NB4 (cell line): ENCODE measurements at regions not wholly inside any gene's neighbourhood (a gene's known extent, or its start where the extent isn't known, plus 50 kb on each side); places are given as distances from the start of the nearest gene placed in this dataset.

ENCODE experiments used
- CTCF ChIP-seq: IDR thresholded peaks from one replicate; pipeline ENCODE4 v1.5.1; 2012; ENCODE audit warnings: low read depth, low read length
- TF ChIP-seq, protein P1 (sequence below): IDR thresholded peaks from 2 replicates; pipeline ENCODE4 v1.6.1; 2011; ENCODE audit warnings: low read depth, low read length

DNA sequence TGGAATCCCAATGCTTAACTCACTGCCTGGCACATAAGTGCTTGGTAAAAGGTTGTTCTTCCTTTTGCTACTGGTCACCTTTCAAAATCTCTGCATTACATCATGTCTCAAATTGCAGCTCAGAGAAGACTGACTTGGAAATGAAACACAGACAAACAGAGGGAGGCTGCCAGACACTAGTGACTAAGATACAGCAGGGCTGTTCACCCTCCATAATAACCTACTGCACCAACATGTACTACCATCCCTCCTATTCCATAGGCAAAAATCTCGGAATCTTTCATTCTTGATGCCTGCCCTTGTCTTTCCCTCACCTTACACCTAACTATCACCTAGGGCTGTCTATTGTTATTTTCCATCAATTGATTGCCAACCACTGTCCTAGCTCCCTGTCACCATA is 502.3 kb upstream of the ADAMTS9 start:
- TF ChIP-seq CTCF = no peak
- TF ChIP-seq, protein P1, sequence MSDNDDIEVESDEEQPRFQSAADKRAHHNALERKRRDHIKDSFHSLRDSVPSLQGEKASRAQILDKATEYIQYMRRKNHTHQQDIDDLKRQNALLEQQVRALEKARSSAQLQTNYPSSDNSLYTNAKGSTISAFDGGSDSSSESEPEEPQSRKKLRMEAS = no peak
